ENCODE measurements at regions not wholly inside any gene's neighbourhood (a gene's known extent, or its start where the extent isn't known, plus 50 kb on each side); places are given as distances from the start of the nearest gene placed in this dataset.
"Not testable (repeated sequence)": the region's sequence is repeated elsewhere in the genome, so short reads cannot be mapped to it uniquely, and the experiment has no call there.

GRCh38 chr4:82240410-82240809 is 133.4 kb downstream of the HNRNPD start:
- Mint-ChIP-seq H3K27me3 (peaks cover 3 to 6% of the 10 kb centered on the region in 2 donors), H3K36me3 (no peaks in the 10 kb centered on the region), H3K9me3 (peaks cover 0 to 7% (median 4%) of the 10 kb centered on the region in 3 donors), H3K27ac (no peak overlapping the region), H3K4me1 (no peaks in the 10 kb centered on the region), H3K4me3 (no peak overlapping the region)
- Histone ChIP-seq H3K27me3 (replicated peaks in 1 of 2; ENCODE audit: control insufficient read depth in 2 of 2, extremely low read depth in 1 of 2, insufficient read depth in 2 of 2, low read length in 1 of 2) (no peaks in the 10 kb centered on the region), H3K4me3 (ENCODE audit: control insufficient read depth in 1 of 2, extremely low read depth in 1 of 2, low read length in 1 of 2) (no peak overlapping the region), H3K36me3 (ENCODE audit: control insufficient read depth in 2 of 2, extremely low read depth in 1 of 2, insufficient read depth in 1 of 2, low read length in 1 of 2) (no peaks in the 10 kb centered on the region), H3K9me3 (no peaks in the 10 kb centered on the region), H3K27ac (ENCODE audit: low read length) (no peak overlapping the region), H3K4me1 (ENCODE audit: control insufficient read depth in 1 of 2, extremely low read depth in 1 of 2, insufficient read depth in 2 of 2, low read length in 2 of 2) (no peaks in the 10 kb centered on the region)
- WGBS (ENCODE audit: insufficient coverage), result 91% methylated on average over 4 of the region's 7 CpGs
- DNase-seq (no peak), ATAC-seq (replicated peaks in 1 of 4) (no peak)
- ChIA-PET CTCF (no interaction called here), POLR2A (interaction anchor here in 1 of 2 donors (0.7 kb wide), 1 partner anchor 1016 kb away, joined by 3 read pairs; no protein-coding TSS in a partner anchor)

- H3K9me3 ChIP-seq; H3K27me3 ChIP-seq (replicated peaks in 1 of 2; ENCODE audit: control insufficient read depth in 2 of 2, extremely low read depth in 1 of 2, insufficient read depth in 2 of 2, low read length in 1 of 2); H3K36me3 Mint-ChIP-seq; H3K36me3 ChIP-seq (ENCODE audit: control insufficient read depth in 2 of 2, extremely low read depth in 1 of 2, insufficient read depth in 1 of 2, low read length in 1 of 2); ATAC-seq (replicated peaks in 1 of 4); H3K4me1 Mint-ChIP-seq; H3K4me1 ChIP-seq (ENCODE audit: control insufficient read depth in 1 of 2, extremely low read depth in 1 of 2, insufficient read depth in 2 of 2, low read length in 2 of 2); H3K9me3 Mint-ChIP-seq; H3K27ac Mint-ChIP-seq; H3K27me3 Mint-ChIP-seq; CTCF ChIA-PET; H3K4me3 ChIP-seq (ENCODE audit: control insufficient read depth in 1 of 2, extremely low read depth in 1 of 2, low read length in 1 of 2); DNase-seq; POLR2A ChIA-PET; H3K4me3 Mint-ChIP-seq; H3K27ac ChIP-seq (ENCODE audit: low read length): not testable (repeated sequence)
- no CpG with 5 or more reads among the region's 1 CpG for WGBS (ENCODE audit: insufficient coverage)
Observed at GRCh38 chr4:82237142-82237541, 136.6 kb downstream of the HNRNPD start.

- POLR2A ChIA-PET, result no interaction called here
- no peak overlapping the region for H3K4me3 Mint-ChIP-seq
Observed at GRCh38 chr4:82235346-82235745, 138.4 kb downstream of the HNRNPD start.

GRCh38 chr4:82232891-82233290 is 140.9 kb downstream of the HNRNPD start:
- Mint-ChIP-seq H3K4me1 (no peaks in the 10 kb centered on the region), H3K27ac (no peak overlapping the region), H3K4me3 (no peak overlapping the region), H3K36me3 (no peaks in the 10 kb centered on the region), H3K9me3 (peaks cover 0 to 7% (median 4%) of the 10 kb centered on the region in 3 donors), H3K27me3 (peaks cover 9 to 12% of the 10 kb centered on the region in 2 donors)
- ChIA-PET CTCF (no interaction called here), POLR2A (no interaction called here)
- Histone ChIP-seq H3K36me3 (ENCODE audit: control insufficient read depth in 2 of 2, extremely low read depth in 1 of 2, insufficient read depth in 1 of 2, low read length in 1 of 2) (no peaks in the 10 kb centered on the region), H3K27me3 (replicated peaks in 1 of 2; ENCODE audit: control insufficient read depth in 2 of 2, extremely low read depth in 1 of 2, insufficient read depth in 2 of 2, low read length in 1 of 2) (no peaks in the 10 kb centered on the region), H3K27ac (ENCODE audit: low read length) (no peak overlapping the region), H3K9me3 (no peaks in the 10 kb centered on the region), H3K4me1 (ENCODE audit: control insufficient read depth in 1 of 2, extremely low read depth in 1 of 2, insufficient read depth in 2 of 2, low read length in 2 of 2) (no peaks in the 10 kb centered on the region), H3K4me3 (ENCODE audit: control insufficient read depth in 1 of 2, extremely low read depth in 1 of 2, low read length in 1 of 2) (no peak overlapping the region)
- DNase-seq, result no peak
- ATAC-seq (replicated peaks in 1 of 4), result no peak
- whole genome bisulfite sequencing (ENCODE audit: insufficient coverage), result no CpG with 5 or more reads among the region's 1 CpG

More at GRCh38 chr4:82235346-82235745, 138.4 kb downstream of the HNRNPD start:
- H3K36me3 Mint-ChIP-seq, result no peaks in the 10 kb centered on the region
- H3K9me3 Mint-ChIP-seq, result peaks cover 0 to 7% (median 4%) of the 10 kb centered on the region in 3 donors
- H3K4me1 Mint-ChIP-seq, result no peaks in the 10 kb centered on the region
- Histone ChIP-seq H3K4me3 (ENCODE audit: control insufficient read depth in 1 of 2, extremely low read depth in 1 of 2, low read length in 1 of 2) (no peak overlapping the region), H3K27ac (ENCODE audit: low read length) (no peak overlapping the region), H3K27me3 (replicated peaks in 1 of 2; ENCODE audit: control insufficient read depth in 2 of 2, extremely low read depth in 1 of 2, insufficient read depth in 2 of 2, low read length in 1 of 2) (no peaks in the 10 kb centered on the region), H3K9me3 (no peaks in the 10 kb centered on the region), H3K4me1 (ENCODE audit: control insufficient read depth in 1 of 2, extremely low read depth in 1 of 2, insufficient read depth in 2 of 2, low read length in 2 of 2) (no peaks in the 10 kb centered on the region), H3K36me3 (ENCODE audit: control insufficient read depth in 2 of 2, extremely low read depth in 1 of 2, insufficient read depth in 1 of 2, low read length in 1 of 2) (no peaks in the 10 kb centered on the region)
- peaks cover 7 to 11% of the 10 kb centered on the region in 2 donors for H3K27me3 Mint-ChIP-seq
- CTCF ChIA-PET, result no interaction called here
- H3K27ac Mint-ChIP-seq, result no peak overlapping the region
- DNase-seq (no peak), ATAC-seq (replicated peaks in 1 of 4) (no peak)
- no CpG with 5 or more reads among the region's 1 CpG for WGBS (ENCODE audit: insufficient coverage)

GRCh38 chr4:82231806-82232205 is 142.0 kb downstream of the HNRNPD start:
- Histone ChIP-seq H3K4me3 (ENCODE audit: control insufficient read depth in 1 of 2, extremely low read depth in 1 of 2, low read length in 1 of 2) (no peak overlapping the region), H3K27me3 (replicated peaks in 1 of 2; ENCODE audit: control insufficient read depth in 2 of 2, extremely low read depth in 1 of 2, insufficient read depth in 2 of 2, low read length in 1 of 2) (peaks cover 0 to 5% of the 10 kb centered on the region in 2 experiments)
- H3K27ac Mint-ChIP-seq, result no peak overlapping the region

GRCh38 chr4:82230306-82230705 is 143.5 kb downstream of the HNRNPD start:
- WGBS (ENCODE audit: insufficient coverage), result 100% methylated on average over 1 of the region's 4 CpGs
- Mint-ChIP-seq H3K9me3 (no peaks in the 10 kb centered on the region), H3K27me3 (peaks cover 9 to 14% of the 10 kb centered on the region in 2 donors), H3K4me1 (no peaks in the 10 kb centered on the region), H3K27ac (no peak overlapping the region), H3K4me3 (no peak overlapping the region), H3K36me3 (no peaks in the 10 kb centered on the region)
- no peak for ATAC-seq (replicated peaks in 1 of 4)
- ChIA-PET POLR2A (no interaction called here), CTCF (no interaction called here)
- Histone ChIP-seq H3K36me3 (ENCODE audit: control insufficient read depth in 2 of 2, extremely low read depth in 1 of 2, insufficient read depth in 1 of 2, low read length in 1 of 2) (no peaks in the 10 kb centered on the region), H3K4me3 (ENCODE audit: control insufficient read depth in 1 of 2, extremely low read depth in 1 of 2, low read length in 1 of 2) (no peak overlapping the region), H3K4me1 (ENCODE audit: control insufficient read depth in 1 of 2, extremely low read depth in 1 of 2, insufficient read depth in 2 of 2, low read length in 2 of 2) (no peaks in the 10 kb centered on the region), H3K9me3 (no peaks in the 10 kb centered on the region), H3K27me3 (replicated peaks in 1 of 2; ENCODE audit: control insufficient read depth in 2 of 2, extremely low read depth in 1 of 2, insufficient read depth in 2 of 2, low read length in 1 of 2) (peaks cover 0 to 5% of the 10 kb centered on the region in 2 experiments), H3K27ac (ENCODE audit: low read length) (no peak overlapping the region)
- no peak for DNase-seq

More at GRCh38 chr4:82231806-82232205, 142.0 kb downstream of the HNRNPD start:
- peaks cover 9 to 14% of the 10 kb centered on the region in 2 donors for H3K27me3 Mint-ChIP-seq
- H3K9me3 ChIP-seq, result no peaks in the 10 kb centered on the region
- no peaks in the 10 kb centered on the region for H3K36me3 Mint-ChIP-seq
- POLR2A ChIA-PET, result no interaction called here
- no peak overlapping the region for H3K4me3 Mint-ChIP-seq
- H3K4me1 Mint-ChIP-seq, result no peaks in the 10 kb centered on the region
- CTCF ChIA-PET, result no interaction called here
- H3K4me1 ChIP-seq (ENCODE audit: control insufficient read depth in 1 of 2, extremely low read depth in 1 of 2, insufficient read depth in 2 of 2, low read length in 2 of 2), result no peaks in the 10 kb centered on the region
- ATAC-seq (replicated peaks in 1 of 4) (no peak), DNase-seq (no peak)
- peaks cover 0 to 4% (median 0%) of the 10 kb centered on the region in 3 donors for H3K9me3 Mint-ChIP-seq
- no peak overlapping the region for H3K27ac ChIP-seq (ENCODE audit: low read length)
- no peaks in the 10 kb centered on the region for H3K36me3 ChIP-seq (ENCODE audit: control insufficient read depth in 2 of 2, extremely low read depth in 1 of 2, insufficient read depth in 1 of 2, low read length in 1 of 2)

- WGBS (ENCODE audit: insufficient coverage), result no CpG with 5 or more reads among the region's 2 CpGs
- POLR2A ChIA-PET, result no interaction called here
- Histone ChIP-seq H3K27ac (ENCODE audit: low read length) (no peak overlapping the region), H3K4me1 (ENCODE audit: control insufficient read depth in 1 of 2, extremely low read depth in 1 of 2, insufficient read depth in 2 of 2, low read length in 2 of 2) (peaks cover 4 to 14% of the 10 kb centered on the region in 2 experiments), H3K27me3 (replicated peaks in 1 of 2; ENCODE audit: control insufficient read depth in 2 of 2, extremely low read depth in 1 of 2, insufficient read depth in 2 of 2, low read length in 1 of 2) (peaks cover 0 to 5% of the 10 kb centered on the region in 2 experiments), H3K9me3 (no peaks in the 10 kb centered on the region), H3K4me3 (ENCODE audit: control insufficient read depth in 1 of 2, extremely low read depth in 1 of 2, low read length in 1 of 2) (no peak overlapping the region), H3K36me3 (ENCODE audit: control insufficient read depth in 2 of 2, extremely low read depth in 1 of 2, insufficient read depth in 1 of 2, low read length in 1 of 2) (no peaks in the 10 kb centered on the region)
- Mint-ChIP-seq H3K4me3 (no peak overlapping the region), H3K9me3 (no peaks in the 10 kb centered on the region), H3K4me1 (peaks cover 8 to 16% (median 12%) of the 10 kb centered on the region in 3 donors), H3K27ac (peak overlapping the region in 1 of 2 donors; percentile 19), H3K27me3 (peaks cover 4 to 12% of the 10 kb centered on the region in 2 donors), H3K36me3 (no peaks in the 10 kb centered on the region)
- CTCF ChIA-PET, result interaction anchor here in 1 of 2 donors (1.4 kb wide), 1 partner anchor 60 kb away, joined by 3 read pairs; no protein-coding TSS in a partner anchor
- DNase-seq (no peak), ATAC-seq (replicated peaks in 1 of 4) (no peak)
Observed at GRCh38 chr4:82225030-82225429, 148.8 kb downstream of the HNRNPD start.

Measured in T-cell (primary cell).